ENCODE measurements at regions not wholly inside any gene's neighbourhood (a gene's known extent, or its start where the extent isn't known, plus 50 kb on each side); places are given as distances from the start of the nearest gene placed in this dataset.

DNA sequence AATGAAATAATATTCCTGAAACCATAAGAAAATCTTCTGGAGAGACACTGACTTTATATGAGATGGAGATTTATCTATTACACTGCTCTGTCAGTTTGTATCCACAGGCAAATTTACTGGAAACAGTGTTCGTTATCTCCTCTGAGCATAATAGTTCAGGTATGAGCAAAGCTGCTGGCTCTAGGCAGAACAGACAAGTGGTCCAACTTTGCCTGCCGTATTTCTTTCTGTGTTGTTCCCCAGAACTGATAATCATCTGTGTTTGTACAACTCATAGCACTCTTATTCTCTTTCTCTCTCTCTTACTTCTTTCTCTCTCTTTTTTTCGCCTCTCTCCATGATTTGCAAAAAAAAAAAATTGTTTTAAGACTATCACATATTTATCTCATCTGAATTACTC lies 623.8 kb upstream of the CHORDC1 start:
- DNase-seq (ENCODE audit: low spot score), result no peak

DNA sequence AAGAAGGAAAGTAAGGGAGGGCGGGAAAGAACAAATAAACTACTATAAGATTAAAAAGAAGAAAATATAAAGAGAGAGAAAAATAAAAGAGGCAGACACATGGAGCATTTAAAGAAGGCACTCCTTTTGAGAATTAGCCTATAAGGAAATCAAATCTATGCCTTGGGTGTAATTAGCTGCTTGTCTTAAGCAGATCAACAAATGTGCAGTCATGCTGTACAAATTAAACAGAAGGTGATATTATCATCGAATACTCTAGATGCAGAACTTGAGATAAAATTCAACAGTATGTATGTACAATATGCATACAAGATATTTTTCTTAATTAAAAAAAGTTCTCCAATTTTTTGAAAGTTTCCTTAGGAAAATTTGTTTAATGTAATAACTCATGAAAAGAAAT lies 623.0 kb upstream of the CHORDC1 start:
- no peak for DNase-seq (ENCODE audit: low spot score)

- DNase-seq (ENCODE audit: low spot score), result no peak
Measured at GRCh38 chr11:90845126-90845525, 622.3 kb upstream of the CHORDC1 start.

DNA sequence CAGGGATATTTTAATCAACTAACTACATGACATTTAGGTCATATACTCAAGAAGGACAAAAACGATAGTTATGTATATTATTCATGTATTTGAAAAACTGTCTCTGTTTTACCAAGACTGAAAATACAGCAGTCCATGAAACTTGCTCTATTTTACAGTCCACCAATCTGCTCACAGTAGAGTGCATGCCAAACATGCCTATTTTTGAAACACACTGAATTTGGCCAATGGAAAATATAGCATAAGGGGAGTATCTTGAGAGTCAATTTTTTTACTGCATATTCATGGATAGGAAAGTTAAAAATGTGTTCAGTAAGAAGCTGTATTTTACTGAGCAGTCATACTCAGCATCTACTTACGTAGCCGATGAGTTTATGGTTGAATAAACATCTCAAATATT lies 621.2 kb upstream of the CHORDC1 start:
- no peak for DNase-seq (ENCODE audit: low spot score)

DNA sequence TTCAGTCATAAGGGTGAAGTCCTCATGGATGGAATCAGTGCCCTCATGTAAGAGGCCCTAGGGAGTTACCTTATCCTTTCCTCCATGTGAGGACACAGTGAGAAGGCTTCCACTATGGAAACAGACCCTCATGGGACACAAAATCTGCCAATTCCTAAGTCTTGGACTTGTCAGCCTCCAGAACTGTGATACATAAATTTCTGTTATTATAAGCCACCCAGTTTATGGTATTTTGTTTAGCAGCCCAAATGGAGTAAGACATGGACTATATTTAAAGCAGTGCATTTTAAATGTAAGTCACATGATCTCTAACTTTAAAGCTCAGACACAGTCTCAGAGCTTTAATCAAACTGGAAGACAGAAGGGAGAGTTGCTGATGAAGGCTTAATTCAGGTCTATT lies 619.8 kb upstream of the CHORDC1 start:
- DNase-seq (ENCODE audit: low spot score), result no peak

- no peak for DNase-seq (ENCODE audit: low spot score)
Measured at GRCh38 chr11:90840071-90840470, 617.2 kb upstream of the CHORDC1 start.

- no peak for DNase-seq (ENCODE audit: low spot score)
Measured at GRCh38 chr11:90836031-90836430, 613.2 kb upstream of the CHORDC1 start.

GRCh38 chr11:90823446-90823845 lies 600.6 kb upstream of the CHORDC1 start:
- no peak for DNase-seq (ENCODE audit: low spot score)

- no peak for DNase-seq (ENCODE audit: low spot score)
Measured at GRCh38 chr11:90822996-90823395, 600.1 kb upstream of the CHORDC1 start.

- DNase-seq (ENCODE audit: low spot score), result no peak
Measured at GRCh38 chr11:90818196-90818745, 595.4 kb upstream of the CHORDC1 start.

DNA sequence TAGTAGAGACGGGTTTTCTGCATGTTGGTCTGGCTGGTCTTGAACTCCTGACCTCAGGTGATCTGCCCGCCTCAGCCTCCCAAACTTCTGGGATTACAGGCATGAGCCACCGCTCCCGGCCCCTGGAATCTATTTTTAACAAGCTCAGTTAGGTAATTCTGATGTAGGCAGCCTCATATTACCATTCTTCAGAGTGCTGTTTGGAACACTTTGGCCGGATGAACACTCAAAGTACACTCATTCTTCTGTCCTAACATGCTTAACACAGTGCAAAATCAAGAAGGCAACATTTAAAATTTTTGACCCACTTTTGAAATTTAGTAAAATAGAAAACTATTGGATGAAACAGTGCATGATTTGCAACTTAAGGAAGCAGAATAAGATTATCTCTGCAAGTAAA lies 586.7 kb upstream of the CHORDC1 start:
- DNase-seq (ENCODE audit: low spot score), result no peak

GRCh38 chr11:90805172-90805571 lies 582.3 kb upstream of the CHORDC1 start:
- no peak for DNase-seq (ENCODE audit: low spot score)

- DNase-seq (ENCODE audit: low spot score), result no peak
Measured at GRCh38 chr11:90803831-90804230, 581.0 kb upstream of the CHORDC1 start.

GRCh38 chr11:90803366-90803765 lies 580.5 kb upstream of the CHORDC1 start:
- no peak for DNase-seq (ENCODE audit: low spot score)

GRCh38 chr11:90798769-90799168 lies 575.9 kb upstream of the CHORDC1 start:
- no peak for DNase-seq (ENCODE audit: low spot score)

- no peak for DNase-seq (ENCODE audit: low spot score)
Measured at GRCh38 chr11:90795746-90796145, 572.9 kb upstream of the CHORDC1 start.

GRCh38 chr11:90788961-90789360 lies 566.1 kb upstream of the CHORDC1 start:
- DNase-seq (ENCODE audit: low spot score), result no peak

DNA sequence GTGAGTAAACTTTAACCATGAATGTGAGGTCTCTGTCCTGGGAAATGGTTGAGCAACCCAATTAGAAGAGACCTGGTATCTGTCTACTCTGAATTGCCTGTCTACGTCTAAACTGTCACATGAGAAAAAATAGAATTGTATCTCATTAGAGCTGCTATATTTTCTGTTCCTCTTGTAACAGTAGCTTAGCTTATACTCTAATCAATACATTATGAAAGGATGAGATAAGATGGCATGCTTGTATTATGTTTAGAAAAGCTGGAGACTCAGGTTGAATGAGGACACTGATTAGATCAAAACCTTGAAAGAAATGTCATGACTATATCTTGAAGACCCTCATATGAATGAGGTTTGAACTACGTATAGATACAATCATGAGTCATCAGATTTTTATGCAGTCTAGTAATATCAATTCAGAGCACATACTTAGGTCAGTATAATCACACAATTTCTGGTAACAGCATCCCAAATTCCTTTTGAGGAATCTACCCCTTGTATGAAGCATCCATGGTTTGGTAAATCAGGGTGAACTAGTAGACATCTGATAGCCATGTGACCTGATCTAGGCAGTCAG lies 561.5 kb upstream of the CHORDC1 start:
- DNase-seq (ENCODE audit: low spot score), result no peak

DNA sequence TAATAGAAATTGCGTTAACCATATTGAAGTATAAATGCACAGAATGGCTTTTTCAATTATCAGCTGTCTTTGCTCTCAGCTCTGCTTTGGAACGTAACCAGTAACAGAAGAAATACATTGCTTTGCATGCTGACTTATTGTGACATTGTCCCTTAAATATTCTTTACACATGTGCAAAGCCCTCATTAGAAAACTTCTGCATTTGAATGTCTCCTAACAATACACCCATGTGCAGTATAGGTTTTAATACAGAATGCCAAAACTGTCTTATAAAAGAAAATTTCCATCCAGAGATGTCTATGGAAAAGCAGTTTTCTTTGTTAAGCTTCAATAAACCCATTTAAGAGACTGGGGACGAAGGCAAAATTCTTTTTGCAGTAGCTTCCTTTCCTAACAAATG lies 560.3 kb upstream of the CHORDC1 start:
- DNase-seq (ENCODE audit: low spot score), result no peak

GRCh38 chr11:90779098-90779497 lies 556.2 kb upstream of the CHORDC1 start:
- DNase-seq (ENCODE audit: low spot score), result no peak

GRCh38 chr11:90775567-90776165 lies 552.8 kb upstream of the CHORDC1 start:
- no peak for DNase-seq (ENCODE audit: low spot score)

GRCh38 chr11:90774727-90775566 lies 552.1 kb upstream of the CHORDC1 start:
- DNase-seq (ENCODE audit: low spot score), result no peak

GRCh38 chr11:90770007-90770406 lies 547.2 kb upstream of the CHORDC1 start:
- no peak for DNase-seq (ENCODE audit: low spot score)
